D341Med (cell line): ENCODE measurements at regions not wholly inside any gene's neighbourhood (a gene's known extent, or its start where the extent isn't known, plus 50 kb on each side); places are given as distances from the start of the nearest gene placed in this dataset.

Source experiments
- DNase-seq: peaks from one replicate; pipeline ENCODE4 v3.0.0; 2012; ENCODE audit warnings: low spot score

DNA sequence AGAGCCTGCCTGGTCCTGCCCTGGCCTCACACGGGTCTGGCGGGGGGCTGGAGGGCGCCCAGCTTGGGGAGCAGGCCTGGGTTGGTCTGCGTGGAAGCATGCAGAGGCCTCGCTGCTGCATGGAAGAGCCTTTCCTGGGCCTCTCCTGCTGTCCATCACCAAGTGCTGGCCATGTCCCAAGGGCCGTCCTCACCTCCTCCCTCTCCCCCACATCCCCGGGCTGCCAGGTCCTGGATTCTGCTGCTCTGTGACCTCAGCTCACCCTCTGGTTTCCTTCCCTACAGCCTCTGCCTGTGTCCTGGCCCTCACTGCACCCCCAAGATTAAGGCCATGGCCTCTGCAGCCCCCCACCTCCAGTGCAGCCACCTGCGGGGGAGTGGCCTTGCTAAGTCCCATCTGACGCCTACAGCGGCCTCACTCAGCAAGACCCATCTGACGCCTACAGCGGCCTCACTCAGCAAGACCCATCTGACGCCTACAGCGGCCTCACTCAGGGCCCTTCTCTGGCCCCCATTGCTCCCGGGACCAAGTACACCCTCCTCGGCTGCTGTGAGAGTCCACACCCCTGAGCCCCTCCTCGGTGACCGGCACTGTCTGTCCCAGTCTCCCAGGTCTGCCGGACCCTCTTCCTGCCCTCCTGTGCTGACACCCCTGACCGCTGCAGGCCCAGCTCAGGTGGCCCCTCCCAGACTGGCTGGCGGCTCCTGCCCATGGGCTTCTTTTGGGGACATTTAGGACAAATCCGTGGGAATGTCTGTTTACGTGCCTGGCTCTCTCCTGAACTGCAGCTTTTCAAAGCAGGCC lies 119.5 kb upstream of the B3GAT1 start:
- no peak for DNase-seq

DNA sequence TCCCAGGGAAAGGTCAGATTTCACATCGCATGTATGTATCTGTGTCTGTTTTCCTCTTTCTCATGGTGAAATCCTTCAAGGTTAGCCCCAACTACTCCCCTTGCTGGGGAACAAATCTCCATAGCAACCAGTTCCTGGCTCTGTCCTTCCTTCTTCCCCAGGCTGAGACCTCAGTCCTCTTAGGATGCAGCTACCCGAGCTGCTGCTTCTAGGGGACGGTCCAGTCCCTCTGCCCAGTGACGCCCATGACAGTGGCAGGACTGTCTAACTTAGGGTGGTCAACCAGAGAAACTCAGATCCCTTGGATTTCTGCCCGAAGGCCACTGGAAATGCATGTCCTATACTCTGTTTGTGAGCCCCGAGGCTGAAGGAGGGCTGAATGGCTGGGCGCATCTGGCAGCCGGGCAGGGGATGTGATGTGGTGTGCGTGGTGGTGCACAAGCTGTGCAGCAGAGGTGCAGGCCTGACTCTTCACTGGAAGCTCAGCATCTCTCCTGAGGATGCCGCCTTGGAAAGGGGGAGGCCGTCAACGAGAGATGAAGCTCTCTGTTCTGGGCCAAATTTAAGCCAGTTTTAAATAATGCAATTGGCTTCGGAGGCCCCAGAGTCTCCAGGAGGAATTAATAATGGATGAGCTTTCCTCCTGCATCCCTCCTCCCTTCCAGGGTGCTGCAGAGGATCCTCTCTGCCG lies 118.7 kb upstream of the B3GAT1 start:
- no peak for DNase-seq

DNA sequence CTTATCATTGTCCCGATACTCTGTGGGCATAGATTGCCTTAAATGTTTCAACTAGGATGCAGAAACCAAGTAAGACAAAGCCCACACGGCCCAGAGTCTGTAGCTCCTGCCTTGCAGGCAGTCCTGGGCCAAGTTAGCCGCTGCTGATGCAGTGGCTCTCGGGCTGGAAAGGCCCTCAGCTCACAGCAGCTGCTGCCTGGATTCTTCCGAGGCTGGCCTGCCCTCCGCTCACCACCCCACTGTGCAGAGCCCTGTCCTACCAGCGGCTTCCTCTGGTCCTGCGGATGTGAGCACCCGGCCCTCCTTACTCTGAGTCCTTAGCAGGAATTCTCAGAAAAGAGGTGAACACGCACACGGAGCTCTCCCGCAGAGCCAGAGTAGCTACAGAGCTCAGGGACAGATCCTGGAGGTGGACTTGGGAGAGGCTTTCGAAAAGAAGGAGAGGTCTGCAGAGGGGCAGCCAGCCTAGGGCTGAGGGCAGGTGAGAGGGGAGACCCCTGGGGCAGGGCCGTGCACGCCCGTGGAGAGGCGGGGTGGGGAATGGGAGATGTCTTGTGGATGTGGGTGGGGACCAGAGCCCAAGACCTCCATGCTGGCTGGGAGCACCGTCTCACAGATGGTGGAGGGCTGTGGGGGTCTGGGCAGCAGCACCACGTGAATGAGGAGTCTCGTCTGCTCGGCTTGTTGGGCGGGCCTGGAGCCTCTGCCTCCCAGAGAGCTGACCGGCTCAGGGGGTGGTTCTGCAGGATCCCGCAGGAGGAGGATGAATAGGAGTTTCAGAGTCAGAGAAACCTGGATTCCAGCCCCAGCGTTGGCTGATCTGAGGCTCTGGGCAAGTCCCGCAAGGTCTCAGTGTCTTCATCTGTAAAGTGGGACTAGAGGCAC lies 117.4 kb upstream of the B3GAT1 start:
- peak; percentile 6 for DNase-seq

DNA sequence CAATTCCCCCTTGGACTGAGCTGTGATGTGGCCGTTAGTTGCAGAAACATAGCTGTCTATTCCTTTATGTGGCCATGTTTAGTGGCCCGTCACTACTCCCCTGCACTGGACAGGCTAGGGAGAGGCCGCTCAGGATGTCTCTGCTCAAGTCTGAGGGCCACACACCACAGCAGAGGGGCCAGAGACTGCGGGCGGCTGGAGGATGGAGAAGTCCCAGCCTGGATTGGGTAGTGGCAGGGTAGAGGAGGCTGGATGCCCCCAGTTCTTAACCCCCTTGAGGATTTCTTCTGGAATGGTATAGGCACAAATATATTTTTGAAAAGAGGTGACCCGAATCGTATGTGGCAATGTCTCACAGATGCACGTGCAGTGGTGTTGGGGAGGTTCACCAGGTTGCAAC lies 116.4 kb upstream of the B3GAT1 start:
- no peak for DNase-seq

DNA sequence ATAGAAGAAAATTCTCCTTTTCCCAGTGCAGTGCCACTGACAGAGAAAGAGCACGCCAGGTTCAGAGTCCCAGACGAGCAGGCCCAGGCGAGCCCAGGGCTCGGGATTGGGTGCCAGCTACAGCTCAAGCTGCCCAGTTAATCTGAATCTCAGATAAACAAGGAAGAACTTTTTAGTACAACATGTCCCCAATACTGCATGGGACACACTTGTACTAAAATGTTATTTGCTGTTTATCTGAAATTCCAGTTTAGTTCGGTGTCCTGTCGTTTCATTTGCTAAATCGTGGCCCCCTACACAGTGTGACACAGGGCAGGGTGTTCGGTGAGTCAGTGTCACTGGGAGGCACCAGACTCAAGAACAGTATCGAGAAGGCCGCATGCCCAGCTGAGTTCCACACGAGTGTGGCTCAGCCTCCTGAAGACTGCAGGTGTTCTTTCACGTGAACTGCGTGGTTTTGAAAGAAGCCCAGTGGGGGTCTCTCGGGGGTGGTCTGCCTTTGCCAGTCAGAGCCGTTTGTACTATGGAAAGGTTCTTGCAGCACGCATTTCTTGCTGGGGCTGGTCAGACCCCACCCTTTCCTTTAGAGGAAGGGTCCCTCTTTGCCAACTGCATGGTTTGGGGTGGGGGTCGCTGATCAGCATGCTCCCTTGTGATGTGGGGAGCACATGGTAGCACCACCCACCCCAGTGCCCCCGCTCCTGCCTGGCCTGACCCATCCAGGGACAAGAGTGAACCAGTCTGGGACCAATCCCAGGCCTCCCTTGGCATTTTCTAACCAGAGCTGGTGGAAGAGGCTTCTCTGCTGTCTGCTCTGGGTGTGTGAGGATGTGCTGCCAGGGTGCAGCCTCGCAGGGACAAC lies 115.6 kb upstream of the B3GAT1 start:
- DNase-seq: no peak

DNA sequence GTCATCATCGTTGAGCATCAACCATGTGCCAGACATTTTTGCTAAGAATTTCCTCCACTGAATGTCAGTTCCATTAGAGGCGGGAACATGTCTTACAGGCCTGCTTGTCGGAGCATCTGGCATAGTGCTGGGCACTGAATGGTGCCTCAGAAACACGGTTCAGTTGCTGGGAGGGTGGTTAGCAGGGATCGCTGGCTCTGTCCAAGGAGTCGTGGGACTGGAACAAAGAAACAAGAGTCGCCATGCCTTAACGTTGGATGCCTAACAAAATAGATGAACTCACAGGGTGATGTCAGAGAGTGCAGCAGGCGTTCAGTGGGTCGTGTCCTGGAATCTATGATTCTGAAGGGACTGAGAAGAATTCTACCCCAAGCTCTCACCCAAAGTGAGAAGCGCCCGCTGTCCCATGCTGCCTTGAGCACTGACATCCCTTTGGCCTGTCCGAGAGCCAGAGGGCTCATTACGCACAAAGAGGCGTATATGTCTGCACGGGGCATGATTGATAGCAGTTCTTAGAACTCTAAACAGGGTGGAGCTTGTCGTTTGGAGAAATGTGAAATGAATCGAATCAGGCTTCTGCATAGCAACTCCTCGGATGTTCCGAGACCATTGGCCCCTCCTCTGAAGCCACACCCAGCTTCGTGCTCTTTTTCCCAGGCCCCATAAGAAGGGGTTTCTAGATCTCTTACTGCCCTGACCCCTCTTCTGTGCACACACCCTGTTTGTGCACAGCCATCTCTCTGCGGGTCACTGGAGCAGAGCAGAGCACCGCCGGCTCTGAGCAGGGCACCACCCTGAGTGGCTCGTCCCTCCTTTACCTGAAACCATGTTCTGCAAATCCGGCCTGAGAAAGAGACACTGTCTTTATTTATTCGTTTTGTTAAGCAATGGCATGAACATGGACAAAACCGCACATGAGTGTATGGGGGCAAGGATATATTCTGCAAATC lies 113.1 kb upstream of the B3GAT1 start:
- DNase-seq: no peak

DNA sequence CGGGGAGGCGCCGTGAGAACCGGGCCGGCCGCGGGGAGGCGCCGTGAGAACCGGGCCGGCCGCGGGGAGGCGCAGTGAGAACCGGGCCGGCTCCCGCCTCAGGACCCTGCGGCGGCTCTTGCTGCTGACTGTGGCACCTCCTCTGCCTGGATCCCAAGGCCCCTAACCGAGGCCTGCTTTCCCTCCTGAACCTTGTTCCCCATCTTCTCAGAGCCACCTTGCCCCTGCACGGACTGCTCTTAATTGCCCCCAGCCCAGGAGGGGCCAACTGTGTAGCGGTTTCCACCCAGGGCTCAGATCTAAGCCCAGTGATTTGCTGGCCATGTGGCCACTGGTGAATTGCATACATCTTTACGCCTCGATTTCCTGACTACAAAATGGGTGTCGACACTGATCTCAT lies 112.2 kb upstream of the B3GAT1 start:
- DNase-seq: no peak

DNA sequence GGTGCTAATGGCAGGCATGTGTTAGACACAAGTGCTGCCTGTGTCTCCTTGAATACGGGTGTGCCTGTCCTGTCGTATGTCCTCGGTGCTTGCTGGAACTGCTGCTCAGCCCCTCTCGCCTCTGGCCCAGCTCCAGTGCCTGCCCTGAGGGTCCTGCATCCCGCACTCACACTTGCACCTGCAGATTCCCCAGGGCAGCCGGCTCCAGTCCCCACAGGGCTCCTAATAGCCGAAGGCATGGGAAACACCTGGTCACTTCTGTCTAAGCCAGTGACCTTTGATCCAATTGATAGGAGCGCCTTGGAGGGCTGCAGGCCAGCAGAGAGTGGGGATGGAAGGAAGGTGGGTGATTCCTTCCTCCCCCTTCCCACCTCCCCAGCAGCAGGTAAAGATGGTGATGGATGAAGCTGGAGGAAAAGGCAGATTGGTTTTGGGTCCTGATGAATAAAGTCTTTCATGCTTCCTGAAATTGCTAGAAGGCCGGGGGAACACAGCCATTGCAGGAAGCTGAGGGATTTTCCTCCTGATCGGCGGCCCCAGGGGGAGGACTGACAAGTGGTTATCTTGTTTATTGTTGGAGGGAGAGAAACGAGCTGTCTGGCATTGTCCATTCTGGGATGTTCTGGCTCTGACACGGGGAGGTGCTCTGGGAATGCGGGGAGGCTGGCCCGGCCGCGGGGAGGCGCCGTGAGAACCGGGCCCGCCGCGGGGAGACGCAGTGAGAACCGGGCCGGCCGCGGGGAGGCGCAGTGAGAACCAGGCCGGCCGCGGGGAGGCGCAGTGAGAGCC lies 110.9 kb upstream of the B3GAT1 start:
- DNase-seq: no peak

DNA sequence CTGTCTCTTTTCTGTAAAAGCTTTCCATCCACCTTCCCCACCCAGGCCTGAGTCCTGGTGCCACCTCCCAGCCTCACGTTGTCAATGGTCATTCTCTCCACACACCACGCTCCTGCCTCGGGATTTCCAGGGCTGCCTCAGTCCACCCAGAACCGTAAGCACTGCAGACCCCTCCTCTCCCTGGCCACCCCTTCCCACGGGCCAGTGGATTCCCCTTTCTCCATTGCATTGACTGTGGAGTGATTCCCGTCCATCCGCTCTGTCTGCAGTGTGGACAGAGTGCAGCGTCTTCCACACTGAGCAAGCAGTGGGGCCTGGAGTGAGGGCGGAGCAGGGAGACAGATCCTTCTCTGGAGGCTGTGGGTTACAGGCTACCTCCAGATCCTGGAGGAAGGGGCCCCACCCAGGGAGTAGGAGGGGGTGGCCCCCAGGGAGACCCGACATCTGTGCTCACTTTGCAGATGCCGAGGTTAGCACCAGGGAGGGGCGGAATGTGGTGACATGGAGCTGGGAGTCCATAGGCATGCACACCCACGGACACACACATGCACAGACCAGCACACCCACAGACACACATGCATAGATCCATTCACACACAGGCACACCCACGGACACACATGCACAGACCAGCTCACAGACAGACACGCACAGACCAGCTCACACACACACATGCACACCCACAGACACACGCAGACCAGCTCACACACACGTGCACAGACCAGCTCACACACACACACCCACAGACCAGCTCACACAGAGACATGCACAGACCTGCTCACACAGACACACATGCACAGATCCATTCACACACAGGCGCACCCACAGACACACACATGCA lies 109.6 kb upstream of the B3GAT1 start:
- no peak for DNase-seq

DNA sequence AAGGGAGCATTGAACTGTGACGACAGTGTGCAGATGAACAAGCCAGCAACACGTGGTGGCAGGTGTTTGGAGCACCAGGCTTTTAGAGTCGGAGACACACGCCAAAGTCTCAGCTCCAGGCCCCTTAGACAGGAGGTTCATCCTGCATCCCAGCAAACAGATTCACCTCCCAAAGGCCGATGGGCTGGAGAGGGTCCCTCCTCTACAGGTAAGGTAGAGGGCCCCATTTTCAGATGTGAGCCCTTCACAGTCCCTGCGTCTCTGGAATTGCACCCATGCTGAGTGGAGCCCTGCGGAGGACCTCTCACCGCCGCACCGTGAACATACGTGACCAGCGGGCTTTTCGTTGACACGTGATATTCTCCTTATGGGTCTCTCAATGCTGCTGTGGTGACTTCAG lies 109.0 kb upstream of the B3GAT1 start:
- no peak for DNase-seq

DNA sequence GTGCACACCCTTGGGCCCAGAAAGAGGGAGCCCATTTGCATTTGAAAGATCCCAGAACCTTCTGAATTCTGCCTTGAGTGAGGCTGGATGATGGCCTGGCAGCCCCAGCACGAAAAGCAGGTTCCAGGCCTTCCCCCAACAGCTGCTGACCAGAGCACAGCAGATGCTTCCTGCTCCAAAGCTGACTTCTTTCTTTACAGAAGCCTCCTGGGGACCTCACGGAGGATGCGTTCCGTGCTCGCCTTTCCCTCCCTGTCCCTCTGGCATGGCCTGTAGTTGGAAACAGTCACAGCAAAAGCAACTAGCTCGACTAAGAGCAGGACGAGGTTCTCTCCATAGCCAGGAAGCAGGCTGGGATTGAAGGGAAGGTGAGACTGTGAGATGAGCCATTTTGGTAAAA lies 107.7 kb upstream of the B3GAT1 start:
- DNase-seq: no peak

DNA sequence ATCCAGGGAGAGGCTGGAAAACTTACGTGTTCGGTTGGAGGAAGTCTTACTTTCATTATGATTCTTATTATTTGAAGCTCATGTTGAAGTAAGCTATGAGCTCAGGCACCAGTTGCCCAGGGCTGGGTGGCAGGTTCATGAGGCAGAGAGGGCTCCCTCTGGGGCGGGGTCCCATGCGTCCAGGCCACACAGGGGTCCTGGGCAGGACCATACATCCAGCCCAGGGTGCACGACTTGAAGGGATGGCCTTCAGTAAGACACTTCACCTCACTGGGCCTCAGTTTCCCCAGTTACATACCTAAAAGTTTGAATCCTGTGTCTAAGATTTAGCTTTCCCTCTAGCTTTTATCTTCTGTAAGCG lies 107.3 kb upstream of the B3GAT1 start:
- no peak for DNase-seq

DNA sequence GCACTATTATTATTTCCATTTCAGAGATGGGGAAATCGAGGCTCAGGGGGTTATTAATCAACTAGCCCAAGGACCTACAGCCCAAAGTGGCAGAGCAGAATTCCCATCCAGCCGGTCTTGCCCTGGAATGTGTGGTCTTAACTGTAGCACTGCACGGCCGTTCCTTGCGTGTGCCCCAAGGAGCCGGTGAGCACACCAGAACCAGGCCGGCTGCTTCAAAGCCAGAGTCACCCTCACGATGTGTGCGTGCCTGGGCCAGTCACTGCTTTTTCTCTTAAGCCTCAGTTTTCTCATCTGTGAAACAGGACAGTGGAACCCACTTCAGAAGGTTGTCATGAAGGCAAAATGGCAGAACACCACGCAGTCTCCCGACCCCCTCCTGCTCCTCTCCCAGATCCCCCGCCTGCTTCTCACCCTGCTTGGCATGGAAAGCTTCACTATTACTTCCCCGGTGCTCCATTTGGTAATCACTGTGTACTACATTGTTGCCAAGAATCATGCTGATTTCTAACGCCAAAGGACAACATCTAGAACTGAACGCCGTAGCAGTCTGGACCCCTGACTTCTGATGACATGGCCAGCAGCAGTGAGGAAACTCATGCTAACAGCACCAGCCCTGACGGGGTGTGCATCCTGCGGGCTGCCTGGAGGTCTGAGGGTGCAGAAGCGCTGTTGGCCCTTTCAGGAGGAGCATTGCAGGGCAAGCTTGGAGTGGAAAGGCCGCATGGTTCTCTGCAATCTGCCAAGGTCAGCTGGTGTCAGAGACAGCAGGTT lies 106.8 kb upstream of the B3GAT1 start:
- no peak for DNase-seq

DNA sequence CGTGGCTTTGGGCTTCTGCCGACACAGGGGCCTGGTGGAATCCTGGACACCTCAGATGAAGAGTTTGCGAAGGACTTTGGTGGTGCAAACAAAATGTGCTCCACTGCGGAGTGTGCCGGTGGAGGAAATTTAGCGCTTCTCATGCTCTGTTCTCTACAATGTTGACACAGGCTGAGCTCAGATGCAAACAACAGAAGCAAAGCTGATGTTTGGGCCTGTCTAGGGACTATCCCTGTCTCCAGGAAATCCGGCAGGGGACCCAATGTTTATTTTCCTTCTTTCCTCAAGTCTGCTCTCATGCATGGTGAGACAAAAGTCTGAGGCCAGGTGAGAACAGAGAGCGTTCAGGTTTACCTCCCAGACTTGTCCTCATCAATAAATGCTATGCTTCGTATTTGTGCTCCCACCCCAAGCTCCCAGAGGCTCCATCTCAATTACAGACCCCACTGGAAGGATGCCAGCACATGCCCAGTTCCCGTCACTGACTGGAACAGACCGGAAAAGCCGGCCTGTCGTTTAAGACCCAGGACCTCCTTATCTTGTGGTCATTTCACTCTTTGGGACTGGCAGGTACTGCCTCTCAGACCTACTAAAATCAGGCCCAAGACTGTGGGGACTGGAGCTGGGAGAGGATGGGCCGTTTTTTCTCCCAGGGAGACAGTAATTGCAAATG lies 105.7 kb upstream of the B3GAT1 start:
- DNase-seq: no peak

DNA sequence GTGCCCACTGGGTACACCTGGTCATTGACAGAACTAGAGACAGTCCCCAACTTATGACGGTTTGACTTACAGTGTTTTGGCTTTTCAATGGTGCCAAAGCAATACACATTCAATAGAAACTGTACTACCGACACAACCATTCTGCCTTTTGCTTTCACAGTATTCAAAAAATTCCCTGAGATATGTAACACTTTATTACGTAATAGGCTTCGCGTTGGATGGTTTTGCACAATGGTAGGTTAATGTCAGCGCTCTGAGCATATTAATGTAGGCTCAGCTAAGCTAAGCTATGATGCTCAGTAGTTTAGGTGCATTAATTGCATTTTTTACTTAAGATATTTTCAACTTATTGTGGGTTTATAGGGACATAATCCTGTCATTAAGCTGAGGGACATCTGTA lies 105.1 kb upstream of the B3GAT1 start:
- no peak for DNase-seq

DNA sequence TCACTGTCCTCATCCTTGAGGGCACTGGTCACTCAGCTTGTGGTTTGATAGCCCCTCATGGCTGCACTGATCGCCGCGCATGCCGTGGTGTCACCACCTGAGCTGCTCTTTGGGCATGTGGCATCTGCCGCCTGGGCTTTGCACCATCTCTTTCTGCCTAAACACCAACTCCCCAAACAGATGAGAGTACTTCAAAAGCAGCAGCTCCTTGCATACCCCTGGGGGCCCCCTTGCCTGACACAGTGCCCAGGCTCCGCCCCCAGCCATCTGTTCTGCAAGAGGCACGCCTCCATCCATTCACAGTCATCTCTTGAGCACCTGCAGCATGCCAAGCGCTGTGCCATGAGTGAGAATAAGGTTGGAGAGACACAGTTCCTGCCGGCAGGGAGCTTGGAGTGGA lies 104.5 kb upstream of the B3GAT1 start:
- DNase-seq: peak; percentile 78

DNA sequence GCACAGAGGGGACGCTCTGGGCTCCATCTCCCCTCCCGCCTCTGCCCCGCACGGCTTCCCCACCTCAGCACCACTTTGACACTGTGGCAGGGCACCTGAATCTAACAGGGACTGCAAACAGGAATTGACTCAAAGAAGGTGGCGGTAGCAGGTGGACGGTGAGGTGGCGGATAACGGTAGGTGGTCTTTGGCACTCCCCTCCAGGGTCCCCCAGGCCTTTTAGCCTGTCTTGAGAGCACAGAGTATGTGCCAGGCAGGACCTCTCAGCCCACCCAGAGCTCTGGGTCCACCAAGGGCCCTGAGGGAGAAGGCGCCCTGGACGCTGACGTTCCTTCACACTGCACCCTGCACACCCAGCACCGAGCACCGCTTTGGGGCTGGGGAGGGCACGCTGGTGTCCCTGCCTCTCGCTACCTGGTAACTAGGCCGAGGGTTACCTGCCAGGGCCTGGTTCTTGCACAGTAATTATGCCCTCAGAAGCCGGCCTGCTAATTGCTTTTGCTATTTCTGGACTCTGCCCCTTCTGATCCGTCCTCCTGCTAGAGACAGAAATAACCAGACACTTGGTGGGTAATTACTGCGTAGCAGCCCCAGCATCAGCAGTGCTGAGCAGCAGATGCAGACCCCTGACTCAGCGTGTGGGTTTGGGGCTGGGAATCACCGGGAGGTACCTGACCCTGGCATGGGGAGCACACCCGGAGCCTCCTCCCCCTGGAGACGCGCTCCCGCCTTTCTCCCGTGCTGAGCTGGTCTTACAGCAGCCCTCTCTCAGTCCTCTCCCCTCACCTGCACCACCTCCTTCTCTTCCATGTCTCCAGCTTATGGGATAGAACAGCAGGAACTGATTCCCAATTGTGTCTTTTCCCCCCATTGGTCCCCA lies 103.3 kb upstream of the B3GAT1 start:
- DNase-seq: no peak
